ENCODE measurements at regions not wholly inside any gene's neighbourhood (a gene's known extent, or its start where the extent isn't known, plus 50 kb on each side); places are given as distances from the start of the nearest gene placed in this dataset.

DNA sequence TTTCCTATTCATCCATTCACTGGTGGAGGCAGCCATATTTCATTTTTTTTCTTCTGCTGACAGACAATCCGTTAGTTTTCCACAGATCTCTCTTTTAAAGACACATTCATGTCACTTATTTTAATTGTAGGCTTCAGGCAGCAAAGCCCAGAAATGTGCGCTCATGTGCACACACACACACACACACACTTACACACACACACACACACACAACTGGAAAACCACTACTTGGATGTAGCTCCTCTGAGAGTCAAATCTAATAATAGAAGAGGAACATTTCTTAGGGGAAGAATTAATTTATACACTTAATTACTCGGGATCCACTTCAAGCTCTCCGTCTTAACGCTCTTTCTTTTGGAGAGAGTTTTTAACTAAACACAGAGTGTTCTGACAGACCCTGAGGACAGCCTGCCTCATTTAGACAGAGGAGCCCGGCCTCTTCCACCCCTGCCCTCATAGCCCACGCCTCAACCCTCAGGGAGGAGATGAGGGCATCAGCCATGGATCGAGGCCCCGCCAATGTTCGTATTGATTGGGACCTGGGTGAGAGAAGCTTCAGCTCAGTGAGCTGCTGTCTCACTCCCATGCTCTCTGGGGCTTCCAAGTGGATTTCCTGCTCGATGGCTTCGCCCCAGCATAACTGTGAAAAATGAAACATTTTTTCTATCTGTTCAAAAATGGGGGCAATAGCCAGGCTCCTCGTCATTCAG is 261.4 kb upstream of the SKOR2 start:
- DNase-seq (no peak), ATAC-seq (no peak)
- intact Hi-C loops (cut with DNase I) = no loop called here
- Histone ChIP-seq H3K4me3 (no peak overlapping the region), H3K36me3 (no peaks in the 10 kb centered on the region), H3K9me3 (no peaks in the 10 kb centered on the region), H3K27me3 (no peaks in the 10 kb centered on the region), H3K27ac (no peak overlapping the region), H3K4me1 (no peaks in the 10 kb centered on the region)
- no peak for TF ChIP-seq POLR2A (IDR thresholded peaks at IDR 0.05)
- TF ChIP-seq, protein P1, sequence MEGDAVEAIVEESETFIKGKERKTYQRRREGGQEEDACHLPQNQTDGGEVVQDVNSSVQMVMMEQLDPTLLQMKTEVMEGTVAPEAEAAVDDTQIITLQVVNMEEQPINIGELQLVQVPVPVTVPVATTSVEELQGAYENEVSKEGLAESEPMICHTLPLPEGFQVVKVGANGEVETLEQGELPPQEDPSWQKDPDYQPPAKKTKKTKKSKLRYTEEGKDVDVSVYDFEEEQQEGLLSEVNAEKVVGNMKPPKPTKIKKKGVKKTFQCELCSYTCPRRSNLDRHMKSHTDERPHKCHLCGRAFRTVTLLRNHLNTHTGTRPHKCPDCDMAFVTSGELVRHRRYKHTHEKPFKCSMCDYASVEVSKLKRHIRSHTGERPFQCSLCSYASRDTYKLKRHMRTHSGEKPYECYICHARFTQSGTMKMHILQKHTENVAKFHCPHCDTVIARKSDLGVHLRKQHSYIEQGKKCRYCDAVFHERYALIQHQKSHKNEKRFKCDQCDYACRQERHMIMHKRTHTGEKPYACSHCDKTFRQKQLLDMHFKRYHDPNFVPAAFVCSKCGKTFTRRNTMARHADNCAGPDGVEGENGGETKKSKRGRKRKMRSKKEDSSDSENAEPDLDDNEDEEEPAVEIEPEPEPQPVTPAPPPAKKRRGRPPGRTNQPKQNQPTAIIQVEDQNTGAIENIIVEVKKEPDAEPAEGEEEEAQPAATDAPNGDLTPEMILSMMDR (IDR thresholded peaks at IDR 0.05) = no peak
- 74% methylated on average over 13 of the region's 13 CpGs for WGBS (ENCODE audit: insufficient coverage, low coverage, low lambda C conversion rate, missing lambda C conversion rate)

GRCh38 chr18:47512056-47512455 is 260.6 kb upstream of the SKOR2 start:
- H3K9me3 ChIP-seq = no peaks in the 10 kb centered on the region
- no peak overlapping the region for H3K27ac ChIP-seq
- no peak overlapping the region for H3K4me3 ChIP-seq
- intact Hi-C loops (cut with DNase I) = no loop called here
- DNase-seq = no peak
- ATAC-seq = no peak
- TF ChIP-seq, protein P1 (IDR thresholded peaks at IDR 0.05) = no peak
- TF ChIP-seq POLR2A (IDR thresholded peaks at IDR 0.05) = no peak
- no peaks in the 10 kb centered on the region for H3K27me3 ChIP-seq
- 65% methylated on average over 6 of the region's 6 CpGs for WGBS (ENCODE audit: insufficient coverage, low coverage, low lambda C conversion rate, missing lambda C conversion rate)
- no peaks in the 10 kb centered on the region for H3K36me3 ChIP-seq
- H3K4me1 ChIP-seq = no peaks in the 10 kb centered on the region

GRCh38 chr18:47510831-47511230 is 259.4 kb upstream of the SKOR2 start:
- Histone ChIP-seq H3K27me3 (no peaks in the 10 kb centered on the region), H3K27ac (no peak overlapping the region), H3K4me3 (no peak overlapping the region), H3K9me3 (no peaks in the 10 kb centered on the region), H3K4me1 (no peaks in the 10 kb centered on the region), H3K36me3 (no peaks in the 10 kb centered on the region)
- TF ChIP-seq POLR2A (IDR thresholded peaks at IDR 0.05) = no peak
- TF ChIP-seq, protein P1 (IDR thresholded peaks at IDR 0.05) = no peak
- intact Hi-C loops (cut with DNase I) = no loop called here
- DNase-seq (no peak), ATAC-seq (no peak)
- 66% methylated on average over 4 of the region's 4 CpGs for WGBS (ENCODE audit: insufficient coverage, low coverage, low lambda C conversion rate, missing lambda C conversion rate)

DNA sequence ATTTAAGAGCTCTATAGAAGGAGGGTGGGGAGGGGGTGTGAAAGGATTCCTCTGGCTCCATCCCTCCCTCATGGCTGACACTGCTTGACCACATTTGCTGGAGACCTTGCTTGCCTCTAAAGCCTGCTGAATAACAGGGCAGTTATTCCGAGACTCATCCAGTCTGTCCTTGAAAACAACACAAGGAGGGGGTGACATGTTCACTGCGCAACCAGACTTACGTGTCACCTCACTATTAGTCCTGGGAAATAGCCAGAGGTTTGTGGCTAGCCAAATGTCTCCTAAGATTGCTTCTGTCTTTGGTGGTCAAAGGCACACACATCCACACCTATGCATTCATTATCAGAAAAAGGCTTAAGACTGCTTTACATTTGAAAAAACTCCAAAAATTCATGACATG is 256.2 kb upstream of the SKOR2 start:
- H3K27me3 ChIP-seq = no peaks in the 10 kb centered on the region
- no peak overlapping the region for H3K27ac ChIP-seq
- no peaks in the 10 kb centered on the region for H3K9me3 ChIP-seq
- DNase-seq (no peak), ATAC-seq (no peak)
- H3K4me3 ChIP-seq = no peak overlapping the region
- intact Hi-C loops (cut with DNase I) = no loop called here
- no peaks in the 10 kb centered on the region for H3K36me3 ChIP-seq
- TF ChIP-seq, protein P1 (IDR thresholded peaks at IDR 0.05) = no peak
- no peak for TF ChIP-seq POLR2A (IDR thresholded peaks at IDR 0.05)
- H3K4me1 ChIP-seq = no peaks in the 10 kb centered on the region
- 94% methylated on average over 3 of the region's 3 CpGs for WGBS (ENCODE audit: insufficient coverage, low coverage, low lambda C conversion rate, missing lambda C conversion rate)

All from right lobe of liver (tissue), 6 donors.